Tibial nerve (tissue), 4 donors: ENCODE measurements at regions not wholly inside any gene's neighbourhood (a gene's known extent, or its start where the extent isn't known, plus 50 kb on each side); places are given as distances from the start of the nearest gene placed in this dataset.

ENCODE experiments used
- DNase-seq, 2 donors: peaks; one replicate each; pipeline ENCODE4 v3.0.0-alpha.2; 2019; ENCODE audit warnings: low spot score in 2 of 2
- H3K27ac ChIP-seq, 4 donors: fragments of 200-600 bp; sonication (generic) in 3 of 4; one replicate each; pipeline ENCODE4 v1.5.1; 2017 to 2019; ENCODE audit warnings: mild to moderate bottlenecking in 1 of 4
- H3K27me3 ChIP-seq, 2 donors: fragments of 200-600 bp; sonication (generic) in 1 of 2; one replicate each; pipeline versions ENCODE4 v1.5.1 to v1.6.0; 2017 to 2019
- H3K36me3 ChIP-seq, 3 donors: fragments of 200-600 bp; sonication (generic); one replicate each; pipeline ENCODE4 v1.5.1; 2018 to 2019
- H3K4me1 ChIP-seq, 4 donors: fragments of 200-600 bp; sonication (generic) in 3 of 4; one replicate each; pipeline ENCODE4 v1.5.1; 2017 to 2019
- H3K4me3 ChIP-seq, 4 donors: fragments of 200-600 bp; sonication (generic) in 3 of 4; one replicate each; pipeline ENCODE4 v1.5.1; 2017 to 2019; ENCODE audit warnings: mild to moderate bottlenecking in 1 of 4, moderate library complexity in 1 of 4
- H3K9me3 ChIP-seq, 4 donors: fragments of 200-600 bp; sonication (generic) in 3 of 4; one replicate each; pipeline ENCODE4 v1.5.1; 2017 to 2019
- EP300 ChIP-seq, 2 donors: sonication (generic); formaldehyde crosslinking; IDR thresholded peaks; one replicate each; pipeline ENCODE4 v1.6.1; 2017; ENCODE audit warnings: antibody characterized with exemption in 2 of 2, mild to moderate bottlenecking in 1 of 2
- POLR2A ChIP-seq, 2 donors: fragments of 450-650 bp; IDR thresholded peaks; one replicate each; pipeline ENCODE4 v1.6.1; 2017; ENCODE audit warnings: antibody characterized with exemption in 2 of 2, mild to moderate bottlenecking in 2 of 2, moderate library complexity in 2 of 2
- WGBS, 2 donors: methylation state at CpG; one replicate each; pipeline ENCODE4 v1.1.5; 2018; 5-methylcytosine and 5-hydroxymethylcytosine counted together
- TF ChIP-seq, protein P1 (sequence below), 5 experiments: fragments of 200-600 bp in 3 of 5; fragments of 450-650 bp in 2 of 5; sonication (generic) in 3 of 5; IDR thresholded peaks; one replicate each; pipeline ENCODE4 v1.5.1; 2016 to 2019; ENCODE audit warnings: antibody characterized with exemption in 5 of 5, mild to moderate bottlenecking in 3 of 5, moderate library complexity in 2 of 5

DNA sequence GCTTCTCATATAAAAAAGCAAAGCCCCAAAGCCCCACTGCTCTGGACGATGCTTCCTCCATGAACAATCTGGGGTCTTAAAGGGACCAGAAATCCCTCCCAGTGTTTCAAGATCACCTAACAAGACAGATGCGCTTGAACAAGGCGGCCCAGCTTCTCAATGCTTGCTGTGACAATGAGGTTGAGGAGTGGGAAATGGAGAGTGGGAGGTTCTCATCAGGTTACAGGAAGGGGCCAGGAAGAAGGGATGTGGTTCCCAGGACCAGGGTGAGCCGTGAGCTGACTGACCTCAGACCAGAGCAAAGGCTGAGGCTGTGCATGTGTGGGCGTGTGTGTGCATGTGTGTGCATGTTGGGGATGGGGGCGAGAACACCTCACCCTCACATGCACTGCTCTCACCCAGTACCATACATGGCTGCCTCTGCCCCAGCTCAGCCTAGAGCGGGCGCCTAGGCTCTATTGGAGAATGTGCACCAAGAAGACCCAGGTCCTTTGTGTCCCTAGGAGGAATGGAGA, 220.8 kb upstream of the GPR26 start:
- Histone ChIP-seq H3K4me3 (no peak overlapping the region), H3K36me3 (no peaks in the 10 kb centered on the region), H3K27me3 (no peaks in the 10 kb centered on the region), H3K27ac (no peak overlapping the region), H3K4me1 (no peaks in the 10 kb centered on the region), H3K9me3 (no peaks in the 10 kb centered on the region)
- no peak for TF ChIP-seq POLR2A (IDR thresholded peaks at IDR 0.05)
- TF ChIP-seq EP300 (IDR thresholded peaks at IDR 0.05) = no peak
- TF ChIP-seq, protein P1, sequence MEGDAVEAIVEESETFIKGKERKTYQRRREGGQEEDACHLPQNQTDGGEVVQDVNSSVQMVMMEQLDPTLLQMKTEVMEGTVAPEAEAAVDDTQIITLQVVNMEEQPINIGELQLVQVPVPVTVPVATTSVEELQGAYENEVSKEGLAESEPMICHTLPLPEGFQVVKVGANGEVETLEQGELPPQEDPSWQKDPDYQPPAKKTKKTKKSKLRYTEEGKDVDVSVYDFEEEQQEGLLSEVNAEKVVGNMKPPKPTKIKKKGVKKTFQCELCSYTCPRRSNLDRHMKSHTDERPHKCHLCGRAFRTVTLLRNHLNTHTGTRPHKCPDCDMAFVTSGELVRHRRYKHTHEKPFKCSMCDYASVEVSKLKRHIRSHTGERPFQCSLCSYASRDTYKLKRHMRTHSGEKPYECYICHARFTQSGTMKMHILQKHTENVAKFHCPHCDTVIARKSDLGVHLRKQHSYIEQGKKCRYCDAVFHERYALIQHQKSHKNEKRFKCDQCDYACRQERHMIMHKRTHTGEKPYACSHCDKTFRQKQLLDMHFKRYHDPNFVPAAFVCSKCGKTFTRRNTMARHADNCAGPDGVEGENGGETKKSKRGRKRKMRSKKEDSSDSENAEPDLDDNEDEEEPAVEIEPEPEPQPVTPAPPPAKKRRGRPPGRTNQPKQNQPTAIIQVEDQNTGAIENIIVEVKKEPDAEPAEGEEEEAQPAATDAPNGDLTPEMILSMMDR (IDR thresholded peaks at IDR 0.05) = no peak
- 72 to 76% methylated on average over 7 to 8 of the region's 8 CpGs for WGBS, 2 donors
- no peak for DNase-seq

DNA sequence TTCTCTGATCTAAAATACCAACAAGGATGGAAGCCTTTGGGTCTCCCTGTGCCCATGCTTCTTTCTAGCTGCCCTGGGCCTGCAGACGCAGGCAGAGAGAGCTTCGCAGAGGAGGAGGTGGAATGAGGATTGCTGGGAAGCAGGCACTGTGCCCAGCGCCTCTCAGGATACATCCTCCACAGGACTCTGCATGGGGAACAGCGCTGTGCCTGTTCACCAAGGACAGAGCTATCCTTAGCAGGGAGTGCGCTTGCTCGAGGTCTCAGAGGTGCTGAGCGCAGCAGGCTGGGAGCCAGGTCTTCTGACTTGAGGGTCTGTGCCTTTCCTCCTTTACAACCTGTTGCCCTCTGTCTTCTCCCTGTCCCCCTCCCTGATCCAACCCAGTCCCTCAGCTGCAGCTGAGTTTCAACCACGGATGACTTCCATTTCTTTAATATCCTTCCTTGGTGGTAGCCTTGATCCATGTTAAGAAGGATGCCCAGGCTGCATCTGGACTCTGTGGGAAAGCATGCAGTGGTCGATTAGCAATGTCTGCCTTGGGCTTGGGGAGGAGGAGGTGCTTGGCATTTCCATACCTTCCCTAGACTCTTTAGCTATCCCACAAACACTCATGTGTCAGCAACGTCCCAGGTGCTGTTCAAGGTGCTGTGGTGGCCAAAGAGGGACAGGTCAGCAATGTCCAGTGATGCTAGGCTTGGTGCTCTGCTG, 219.6 kb upstream of the GPR26 start:
- Histone ChIP-seq H3K27me3 (no peaks in the 10 kb centered on the region), H3K27ac (no peak overlapping the region), H3K9me3 (no peaks in the 10 kb centered on the region), H3K4me3 (no peak overlapping the region), H3K4me1 (no peaks in the 10 kb centered on the region), H3K36me3 (no peaks in the 10 kb centered on the region)
- 71 to 74% methylated on average over 10 of the region's 10 CpGs for WGBS, 2 donors
- TF ChIP-seq, protein P1 (IDR thresholded peaks at IDR 0.05) = no peak
- TF ChIP-seq POLR2A (IDR thresholded peaks at IDR 0.05) = no peak
- no peak for TF ChIP-seq EP300 (IDR thresholded peaks at IDR 0.05)
- no peak for DNase-seq

DNA sequence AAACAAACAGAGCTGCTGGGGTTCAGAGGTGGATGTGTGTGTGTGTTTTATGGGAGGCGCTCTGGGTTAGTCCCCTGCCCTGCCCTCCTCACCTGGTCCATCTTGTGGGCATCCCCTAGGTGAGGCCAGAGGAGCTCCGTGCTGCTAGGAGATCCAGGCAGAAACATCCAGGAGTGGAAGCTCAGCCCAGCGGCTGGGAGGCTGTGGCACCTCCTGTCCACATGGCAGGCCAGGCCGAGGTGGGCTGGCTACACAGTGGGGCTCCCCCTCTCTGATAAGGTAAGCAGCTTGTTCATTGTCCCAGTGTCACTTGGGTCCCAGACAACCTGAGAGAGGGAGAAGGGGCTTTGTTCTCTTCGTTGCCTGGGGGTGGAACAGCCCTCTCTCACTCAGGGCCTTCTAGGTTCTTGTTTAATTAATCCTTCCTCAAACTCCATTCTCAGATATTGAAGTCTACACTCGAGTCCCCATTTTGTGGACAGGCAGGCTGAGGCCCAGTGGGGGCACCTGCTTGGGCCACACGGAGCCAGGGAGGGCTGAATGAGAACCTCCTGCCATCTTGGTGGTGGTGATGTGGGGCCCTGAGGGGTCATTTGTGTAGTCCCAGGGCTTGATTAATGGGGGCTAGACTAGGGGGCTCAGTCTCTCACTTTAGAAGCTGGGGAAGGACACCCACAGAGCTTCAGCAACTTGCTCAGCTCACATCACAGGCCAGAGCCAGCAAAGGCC, 216.8 kb upstream of the GPR26 start:
- H3K4me1 ChIP-seq = no peaks in the 10 kb centered on the region
- no peak for TF ChIP-seq EP300 (IDR thresholded peaks at IDR 0.05)
- TF ChIP-seq POLR2A (IDR thresholded peaks at IDR 0.05) = no peak
- TF ChIP-seq, protein P1 (IDR thresholded peaks at IDR 0.05) = no peak
- no peak for DNase-seq
- no peak overlapping the region for H3K27ac ChIP-seq
- H3K4me3 ChIP-seq = no peak overlapping the region
- H3K9me3 ChIP-seq = no peaks in the 10 kb centered on the region
- H3K27me3 ChIP-seq = no peaks in the 10 kb centered on the region
- no peaks in the 10 kb centered on the region for H3K36me3 ChIP-seq
- 87 to 88% methylated on average over 7 of the region's 7 CpGs for WGBS, 2 donors

DNA sequence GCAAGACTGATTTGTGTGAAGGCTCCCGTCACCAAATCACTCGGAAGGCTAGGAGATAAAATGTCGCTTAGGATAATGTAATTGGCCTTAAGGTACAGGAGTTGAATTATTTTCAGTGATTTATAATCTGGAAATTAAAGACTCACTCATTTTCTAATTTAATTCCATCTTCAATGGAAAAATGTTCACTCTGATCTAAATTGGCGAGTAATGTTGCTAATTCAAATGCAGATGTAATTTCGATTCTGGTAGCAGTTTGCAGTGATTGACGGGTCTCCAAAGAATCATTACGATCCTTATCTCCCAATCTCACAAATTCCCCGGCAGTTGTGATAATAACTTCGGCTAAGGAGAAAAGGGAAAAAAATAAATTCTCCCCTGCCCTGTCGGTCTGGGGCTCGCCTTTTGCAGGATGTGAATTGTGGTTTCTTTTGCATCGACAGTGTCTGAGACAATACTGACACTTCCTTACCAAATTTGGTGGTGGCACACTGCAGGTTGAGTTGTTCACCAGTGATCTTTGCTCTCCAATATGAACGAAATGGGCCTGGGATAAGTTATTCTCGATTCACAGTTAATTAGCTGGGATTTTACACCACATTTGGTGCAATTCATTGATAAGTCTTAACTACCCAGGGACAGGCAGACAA, 215.1 kb upstream of the GPR26 start:
- Histone ChIP-seq H3K36me3 (no peaks in the 10 kb centered on the region), H3K4me3 (no peak overlapping the region), H3K9me3 (no peaks in the 10 kb centered on the region), H3K4me1 (no peaks in the 10 kb centered on the region), H3K27me3 (no peaks in the 10 kb centered on the region), H3K27ac (no peak overlapping the region)
- TF ChIP-seq EP300 (IDR thresholded peaks at IDR 0.05) = no peak
- TF ChIP-seq, protein P1 (IDR thresholded peaks at IDR 0.05) = no peak
- no peak for TF ChIP-seq POLR2A (IDR thresholded peaks at IDR 0.05)
- WGBS, 2 donors = 79 to 84% methylated on average over 14 of the region's 14 CpGs
- DNase-seq = no peak
